ENCODE measurements at regions not wholly inside any gene's neighbourhood (a gene's known extent, or its start where the extent isn't known, plus 50 kb on each side); places are given as distances from the start of the nearest gene placed in this dataset.

DNA sequence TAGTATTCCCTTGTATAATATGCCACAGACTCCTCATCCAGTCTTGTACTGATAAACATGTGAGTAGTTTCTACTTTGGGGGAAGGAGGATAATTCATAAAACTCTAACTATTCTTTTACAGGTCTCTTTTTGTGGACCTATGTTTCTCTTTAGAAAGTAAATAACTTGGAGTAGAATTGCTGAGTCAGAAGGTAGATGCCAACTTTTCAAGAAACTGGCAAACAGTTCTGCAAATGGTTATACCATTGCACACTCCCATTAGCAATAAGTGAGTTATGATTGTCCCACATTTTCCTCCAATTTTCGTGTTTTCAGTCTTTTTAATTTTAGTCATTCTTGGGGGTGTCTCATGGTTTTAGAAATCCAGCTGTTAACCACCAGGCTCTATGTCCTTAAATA lies 477.2 kb upstream of the LRRTM4 start (continued):
- TF ChIP-seq, protein P1, sequence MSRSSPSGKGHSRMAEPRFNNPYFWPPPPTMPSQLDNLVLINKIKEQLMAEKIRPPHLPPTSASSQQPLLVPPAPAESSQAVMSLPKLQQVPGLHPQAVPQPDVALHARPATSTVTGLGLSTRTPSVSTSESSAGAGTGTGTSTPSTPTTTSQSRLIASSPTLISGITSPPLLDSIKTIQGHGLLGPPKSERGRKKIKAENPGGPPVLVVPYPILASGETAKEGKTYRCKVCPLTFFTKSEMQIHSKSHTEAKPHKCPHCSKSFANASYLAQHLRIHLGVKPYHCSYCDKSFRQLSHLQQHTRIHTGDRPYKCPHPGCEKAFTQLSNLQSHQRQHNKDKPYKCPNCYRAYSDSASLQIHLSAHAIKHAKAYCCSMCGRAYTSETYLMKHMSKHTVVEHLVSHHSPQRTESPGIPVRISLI (tag by site-specific recombination; IDR thresholded peaks at IDR 0.05): no peak
- no peak for TF ChIP-seq ZNF785 (tag by site-specific recombination; IDR thresholded peaks at IDR 0.05)

DNA sequence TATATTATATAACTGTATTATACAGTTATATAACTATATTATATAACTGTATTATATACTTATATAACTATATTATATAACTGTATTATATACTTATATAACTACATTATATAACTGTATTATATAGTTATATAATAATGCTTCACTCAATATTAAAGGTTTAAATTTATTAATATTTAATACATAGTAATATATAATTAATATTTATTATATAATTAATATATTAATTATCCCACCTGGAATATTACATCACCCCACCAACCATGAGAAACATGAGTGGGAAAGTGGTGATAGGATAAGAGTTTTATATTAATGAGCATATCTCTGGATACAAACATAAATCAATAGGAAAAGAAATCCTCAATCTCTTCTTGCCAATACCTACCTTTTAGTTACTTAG lies 487.1 kb upstream of the LRRTM4 start:
- Histone ChIP-seq H3K4me1 (ENCODE audit: control insufficient read depth, insufficient read depth, low read length) (no peaks in the 10 kb centered on the region), H3K4me3 (ENCODE audit: low read depth, low read length) (no peak overlapping the region), H3K9me3 (ENCODE audit: control insufficient read depth, insufficient read depth, low read depth, low read length) (no peaks in the 10 kb centered on the region), H3K27ac (ENCODE audit: extremely low read depth, low read depth, low read length) (no peak overlapping the region), H3K36me3 (ENCODE audit: control insufficient read depth in 2 of 2, insufficient read depth in 1 of 2, low read length in 2 of 2) (no peaks in the 10 kb centered on the region)
- TF ChIP-seq ZNF792 (tag by site-specific recombination; IDR thresholded peaks at IDR 0.05) (no peak), ZNF433 (tag by site-specific recombination; IDR thresholded peaks at IDR 0.05; ENCODE audit: low read depth) (no peak), ZNF514 (tag by site-specific recombination; IDR thresholded peaks at IDR 0.05) (no peak), ZNF157 (tag by site-specific recombination; IDR thresholded peaks at IDR 0.05) (no peak), ZNF791 (tag by site-specific recombination; IDR thresholded peaks at IDR 0.05) (no peak), ZBTB21 (tag by site-specific recombination; IDR thresholded peaks at IDR 0.05) (no peak), KLF16 (tag by site-specific recombination; IDR thresholded peaks at IDR 0.05) (no peak)
- TF ChIP-seq, protein P2, sequence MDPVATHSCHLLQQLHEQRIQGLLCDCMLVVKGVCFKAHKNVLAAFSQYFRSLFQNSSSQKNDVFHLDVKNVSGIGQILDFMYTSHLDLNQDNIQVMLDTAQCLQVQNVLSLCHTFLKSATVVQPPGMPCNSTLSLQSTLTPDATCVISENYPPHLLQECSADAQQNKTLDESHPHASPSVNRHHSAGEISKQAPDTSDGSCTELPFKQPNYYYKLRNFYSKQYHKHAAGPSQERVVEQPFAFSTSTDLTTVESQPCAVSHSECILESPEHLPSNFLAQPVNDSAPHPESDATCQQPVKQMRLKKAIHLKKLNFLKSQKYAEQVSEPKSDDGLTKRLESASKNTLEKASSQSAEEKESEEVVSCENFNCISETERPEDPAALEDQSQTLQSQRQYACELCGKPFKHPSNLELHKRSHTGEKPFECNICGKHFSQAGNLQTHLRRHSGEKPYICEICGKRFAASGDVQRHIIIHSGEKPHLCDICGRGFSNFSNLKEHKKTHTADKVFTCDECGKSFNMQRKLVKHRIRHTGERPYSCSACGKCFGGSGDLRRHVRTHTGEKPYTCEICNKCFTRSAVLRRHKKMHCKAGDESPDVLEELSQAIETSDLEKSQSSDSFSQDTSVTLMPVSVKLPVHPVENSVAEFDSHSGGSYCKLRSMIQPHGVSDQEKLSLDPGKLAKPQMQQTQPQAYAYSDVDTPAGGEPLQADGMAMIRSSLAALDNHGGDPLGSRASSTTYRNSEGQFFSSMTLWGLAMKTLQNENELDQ (tag by site-specific recombination; IDR thresholded peaks at IDR 0.05; ENCODE audit: low read depth): no peak
- CTCF ChIA-PET: no interaction called here
- POLR2A ChIA-PET: no interaction called here

DNA sequence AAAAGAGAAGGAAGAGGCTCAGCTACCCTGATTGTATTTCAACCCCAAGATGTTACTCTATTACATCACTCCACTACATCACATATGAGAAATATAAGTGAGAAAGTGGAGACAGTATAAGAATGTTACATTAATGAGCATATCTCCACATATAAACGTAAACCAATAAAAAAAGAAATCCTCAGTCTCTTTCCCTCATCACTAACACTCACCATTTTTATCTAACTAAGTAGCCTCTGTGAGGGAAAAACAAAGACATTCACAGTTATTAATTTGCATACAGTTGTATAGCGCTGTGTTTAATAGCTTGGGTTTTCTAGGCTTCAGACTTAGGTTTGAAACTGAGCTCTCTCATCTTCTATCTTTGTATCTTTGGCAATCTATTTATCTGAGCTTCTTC lies 489.1 kb upstream of the LRRTM4 start:
- TF ChIP-seq ZNF664 (tag by site-specific recombination; IDR thresholded peaks at IDR 0.05) (no peak), ZNF585B (tag by site-specific recombination; IDR thresholded peaks at IDR 0.05) (no peak), ZNF324 (tag by site-specific recombination; IDR thresholded peaks at IDR 0.05) (no peak), ZNF202 (tag by site-specific recombination; IDR thresholded peaks at IDR 0.05; ENCODE audit: borderline replicate concordance) (no peak), ZNF302 (tag by site-specific recombination; IDR thresholded peaks at IDR 0.05; ENCODE audit: low read depth) (no peak), HOXA7 (CRISPR knock-in tag; IDR thresholded peaks at IDR 0.05; ENCODE audit: borderline replicate concordance) (no peak), ZNF2 (tag by site-specific recombination; IDR thresholded peaks at IDR 0.05) (no peak)
- TF ChIP-seq, protein P3, sequence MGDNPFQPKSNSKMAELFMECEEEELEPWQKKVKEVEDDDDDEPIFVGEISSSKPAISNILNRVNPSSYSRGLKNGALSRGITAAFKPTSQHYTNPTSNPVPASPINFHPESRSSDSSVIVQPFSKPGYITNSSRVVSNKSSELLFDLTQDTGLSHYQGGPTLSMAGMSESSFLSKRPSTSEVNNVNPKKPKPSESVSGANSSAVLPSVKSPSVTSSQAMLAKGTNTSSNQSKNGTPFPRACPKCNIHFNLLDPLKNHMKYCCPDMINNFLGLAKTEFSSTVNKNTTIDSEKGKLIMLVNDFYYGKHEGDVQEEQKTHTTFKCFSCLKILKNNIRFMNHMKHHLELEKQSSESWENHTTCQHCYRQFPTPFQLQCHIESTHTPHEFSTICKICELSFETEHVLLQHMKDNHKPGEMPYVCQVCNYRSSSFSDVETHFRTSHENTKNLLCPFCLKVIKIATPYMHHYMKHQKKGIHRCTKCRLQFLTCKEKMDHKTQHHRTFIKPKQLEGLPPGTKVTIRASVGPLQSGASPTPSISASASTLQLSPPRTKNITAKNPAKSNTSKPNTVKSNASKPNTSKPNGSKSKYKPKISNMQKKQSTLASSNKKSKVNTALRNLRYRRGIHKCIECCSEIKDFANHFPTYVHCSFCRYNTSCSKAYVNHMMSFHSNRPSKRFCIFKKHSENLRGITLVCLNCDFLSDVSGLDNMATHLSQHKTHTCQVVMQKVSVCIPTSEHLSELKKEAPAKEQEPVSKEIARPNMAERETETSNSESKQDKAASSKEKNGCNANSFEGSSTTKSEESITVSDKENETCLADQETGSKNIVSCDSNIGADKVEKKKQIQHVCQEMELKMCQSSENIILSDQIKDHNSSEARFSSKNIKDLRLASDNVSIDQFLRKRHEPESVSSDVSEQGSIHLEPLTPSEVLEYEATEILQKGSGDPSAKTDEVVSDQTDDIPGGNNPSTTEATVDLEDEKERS (tag by site-specific recombination; IDR thresholded peaks at IDR 0.05): no peak
- TF ChIP-seq, protein P4, sequence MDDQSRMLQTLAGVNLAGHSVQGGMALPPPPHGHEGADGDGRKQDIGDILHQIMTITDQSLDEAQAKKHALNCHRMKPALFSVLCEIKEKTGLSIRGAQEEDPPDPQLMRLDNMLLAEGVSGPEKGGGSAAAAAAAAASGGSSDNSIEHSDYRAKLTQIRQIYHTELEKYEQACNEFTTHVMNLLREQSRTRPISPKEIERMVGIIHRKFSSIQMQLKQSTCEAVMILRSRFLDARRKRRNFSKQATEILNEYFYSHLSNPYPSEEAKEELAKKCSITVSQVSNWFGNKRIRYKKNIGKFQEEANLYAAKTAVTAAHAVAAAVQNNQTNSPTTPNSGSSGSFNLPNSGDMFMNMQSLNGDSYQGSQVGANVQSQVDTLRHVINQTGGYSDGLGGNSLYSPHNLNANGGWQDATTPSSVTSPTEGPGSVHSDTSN (CRISPR knock-in tag; IDR thresholded peaks at IDR 0.05): no peak
- no peaks in the 10 kb centered on the region for H3K36me3 ChIP-seq (ENCODE audit: control insufficient read depth in 2 of 2, insufficient read depth in 1 of 2, low read length in 2 of 2)
- no peaks in the 10 kb centered on the region for H3K4me1 ChIP-seq (ENCODE audit: control insufficient read depth, insufficient read depth, low read length)
- ChIA-PET POLR2A (no interaction called here), CTCF (no interaction called here)
- H3K4me3 ChIP-seq (ENCODE audit: low read depth, low read length): no peak overlapping the region
- no peak overlapping the region for H3K27ac ChIP-seq (ENCODE audit: extremely low read depth, low read depth, low read length)
- H3K9me3 ChIP-seq (ENCODE audit: control insufficient read depth, insufficient read depth, low read depth, low read length): no peaks in the 10 kb centered on the region

Measured in HEK293 (cell line).